WI38 (cell line): ENCODE measurements at regions not wholly inside any gene's neighbourhood (a gene's known extent, or its start where the extent isn't known, plus 50 kb on each side); places are given as distances from the start of the nearest gene placed in this dataset.

ENCODE experiments used
- H3K4me3 ChIP-seq: 2 replicates; pipeline ENCODE4 v1.5.1; 2011; ENCODE audit warnings: low read depth, mild to moderate bottlenecking, control low read depth, low read length
- CTCF ChIP-seq: IDR thresholded peaks from 2 replicates; pipeline ENCODE4 v1.5.1; 2012; ENCODE audit warnings: low read depth, mild to moderate bottlenecking, control low read depth, low read length

- H3K4me3 ChIP-seq, result no peak overlapping the region
- no peak for TF ChIP-seq CTCF
Measured at GRCh38 chr14:95442016-95442632, 74.3 kb downstream of the SYNE3 start.

GRCh38 chr14:95440951-95441350, 75.5 kb downstream of the SYNE3 start:
- H3K4me3 ChIP-seq, result no peak overlapping the region
- no peak for TF ChIP-seq CTCF

- no peak for TF ChIP-seq CTCF
- H3K4me3 ChIP-seq, result no peak overlapping the region
Measured at GRCh38 chr14:95440496-95440895, 76.0 kb downstream of the SYNE3 start.

- no peak overlapping the region for H3K4me3 ChIP-seq
- no peak for TF ChIP-seq CTCF
Measured at GRCh38 chr14:95439881-95440280, 76.6 kb downstream of the SYNE3 start.

- TF ChIP-seq CTCF, result no peak
- H3K4me3 ChIP-seq, result no peak overlapping the region
Measured at GRCh38 chr14:95437715-95438114, 78.7 kb downstream of the SYNE3 start.

- no peak for TF ChIP-seq CTCF
- no peak overlapping the region for H3K4me3 ChIP-seq
Measured at GRCh38 chr14:95436354-95436753, 80.1 kb downstream of the SYNE3 start.

GRCh38 chr14:95434121-95434520, 82.3 kb downstream of the SYNE3 start:
- H3K4me3 ChIP-seq, result no peak overlapping the region
- TF ChIP-seq CTCF, result no peak
